Keratinocyte (primary cell): ENCODE measurements at regions not wholly inside any gene's neighbourhood (a gene's known extent, or its start where the extent isn't known, plus 50 kb on each side); places are given as distances from the start of the nearest gene placed in this dataset.
A peak's percentile ranks its signal among the peaks of the same experiment; 100 is the strongest.

Source experiments
- DNase-seq: peaks from one replicate; pipeline ENCODE4 v3.0.0-alpha.2; 2011; ENCODE audit warnings: low read depth, missing footprints, low spot score
- FAIRE-seq: peaks from 2 replicates; lab custom pipeline; 2011; peaks lifted over from hg19 to GRCh38; lab: Jason Lieb, UNC
- H2AFZ ChIP-seq: 2 replicates; pipeline ENCODE4 v1.6.0; 2012; ENCODE audit warnings: low read length, control low read depth, inconsistent platforms; ENCODE audit not compliant: control insufficient read depth
- H3K27ac ChIP-seq: 2 replicates; pipeline ENCODE4 v1.5.1; 2011; ENCODE audit warnings: low read length; ENCODE audit not compliant: control insufficient read depth, insufficient read depth
- H3K27me3 ChIP-seq: 3 replicates; pipeline ENCODE4 v1.6.0; 2011; ENCODE audit warnings: low read length; ENCODE audit not compliant: control insufficient read depth, insufficient read depth; ENCODE audit errors: extremely low read depth
- H3K36me3 ChIP-seq, 2 experiments: 2 replicates in 1 of 2; 3 replicates in 1 of 2; pipeline ENCODE4 v1.5.1; 2011; ENCODE audit warnings: low read length in 2 of 2, mild to moderate bottlenecking in 1 of 2; ENCODE audit not compliant: control insufficient read depth in 2 of 2, insufficient read depth in 2 of 2; ENCODE audit errors: extremely low read depth in 1 of 2
- H3K4me1 ChIP-seq: 3 replicates; pipeline ENCODE4 v1.5.1; 2011; ENCODE audit warnings: low read length; ENCODE audit not compliant: control insufficient read depth, insufficient read depth; ENCODE audit errors: extremely low read depth
- H3K4me2 ChIP-seq: 3 replicates; pipeline ENCODE4 v1.6.0; 2011; ENCODE audit warnings: low read depth, low read length; ENCODE audit not compliant: control insufficient read depth, insufficient read depth; ENCODE audit errors: extremely low read depth
- H3K4me3 ChIP-seq, 3 experiments: fragments of 200-600 bp in 1 of 3; sonication (generic) in 1 of 3; 2 replicates in 2 of 3; 3 replicates in 1 of 3; pipeline ENCODE4 v1.5.1; 2011 to 2016; ENCODE audit warnings: low read length in 3 of 3, mild to moderate bottlenecking in 3 of 3, control low read depth in 2 of 3, inconsistent platforms in 1 of 3, low read depth in 1 of 3, mixed read lengths in 1 of 3, mixed run types in 1 of 3, moderate library complexity in 1 of 3; ENCODE audit not compliant: control insufficient read depth in 2 of 3, insufficient read depth in 2 of 3; ENCODE audit errors: extremely low read depth in 1 of 3
- H3K79me2 ChIP-seq: 2 replicates; pipeline ENCODE4 v1.6.0; 2012; ENCODE audit warnings: low read length; ENCODE audit not compliant: control insufficient read depth, insufficient read depth
- H3K9ac ChIP-seq: 3 replicates; pipeline ENCODE4 v1.6.0; 2011; ENCODE audit warnings: low read length; ENCODE audit not compliant: control insufficient read depth, insufficient read depth; ENCODE audit errors: extremely low read depth
- H3K9me1 ChIP-seq: 3 replicates; pipeline ENCODE4 v1.6.0; 2011; ENCODE audit warnings: low read length; ENCODE audit not compliant: control insufficient read depth, insufficient read depth; ENCODE audit errors: extremely low read depth
- H3K9me3 ChIP-seq: 2 replicates; pipeline ENCODE4 v1.5.1; 2012; ENCODE audit warnings: low read depth, low read length; ENCODE audit not compliant: control insufficient read depth
- H4K20me1 ChIP-seq: 3 replicates; pipeline ENCODE4 v1.6.0; 2011; ENCODE audit warnings: low read length; ENCODE audit not compliant: control insufficient read depth, insufficient read depth; ENCODE audit errors: extremely low read depth
- CTCF ChIP-seq, 3 experiments: IDR thresholded peaks in 1 of 3; conservative IDR thresholded peaks in 1 of 3; optimal IDR thresholded peaks in 1 of 3; 2 replicates in 2 of 3; 3 replicates in 1 of 3; pipeline versions ENCODE3 to v1.5.1; 2011; ENCODE audit warnings: low read length in 3 of 3, mild to moderate bottlenecking in 3 of 3, moderate library complexity in 2 of 3, control low read depth in 1 of 3, inconsistent platforms in 1 of 3; ENCODE audit not compliant: insufficient read depth in 2 of 3; ENCODE audit errors: extremely low read depth in 1 of 3
- EZH2 ChIP-seq: IDR thresholded peaks from one replicate; pipeline ENCODE4 v1.6.1; 2012; ENCODE audit warnings: inconsistent platforms, mild to moderate bottlenecking, low read length, moderate library complexity
- dilution Hi-C: fragments of 300-500 bp; cut with MboI; formaldehyde crosslinking; loops from one replicate; pipeline ENCODE4 v1.7.0; 2020; ENCODE audit warnings: low sequenced_read_pairs; ENCODE audit not compliant: extremely low pct_ligation_motif_present

- Histone ChIP-seq H3K4me1 (no peaks in the 10 kb centered on the region), H3K27ac (no peak overlapping the region), H3K27me3 (no peaks in the 10 kb centered on the region), H3K4me3 (no peak overlapping the region), H4K20me1 (no peaks in the 10 kb centered on the region), H3K9me1 (no peaks in the 10 kb centered on the region), H3K79me2 (no peaks in the 10 kb centered on the region), H3K4me2 (no peak overlapping the region), H3K9me3 (no peaks in the 10 kb centered on the region), H2AFZ (no peak overlapping the region), H3K36me3 (no peaks in the 10 kb centered on the region), H3K9ac (no peak overlapping the region)
- no peak for DNase-seq
- TF ChIP-seq EZH2: no peak
- TF ChIP-seq CTCF (optimal IDR thresholded peaks at IDR 0.05 in 1 of 3, IDR thresholded peaks at IDR 0.05 in 1 of 3, conservative IDR thresholded peaks at IDR 0.05 in 1 of 3; ENCODE audit: extremely low read depth in 1 of 3, insufficient read depth in 2 of 3, low read length in 3 of 3): peak in 1 of 3 experiments; percentile 23
- no peak for FAIRE-seq
- dilution Hi-C loops: no loop called here
These were observed 149.4 kb downstream of the KCNJ12 start for GRCh38 chr17:21525464-21526130.

GRCh38 chr17:21528031-21528695 lies 152.0 kb downstream of the KCNJ12 start:
- no peak overlapping the region for H3K4me3 ChIP-seq
- H3K36me3 ChIP-seq: peaks cover 0 to under 1% of the 10 kb centered on the region in 2 experiments
- DNase-seq: no peak
- H3K27ac ChIP-seq: no peak overlapping the region
- H4K20me1 ChIP-seq: no peaks in the 10 kb centered on the region
- H3K79me2 ChIP-seq: no peaks in the 10 kb centered on the region
- H3K4me2 ChIP-seq: no peak overlapping the region
- H3K4me1 ChIP-seq: no peaks in the 10 kb centered on the region
- H3K27me3 ChIP-seq: no peaks in the 10 kb centered on the region
- H3K9ac ChIP-seq: no peak overlapping the region
- TF ChIP-seq CTCF (optimal IDR thresholded peaks at IDR 0.05 in 1 of 3, IDR thresholded peaks at IDR 0.05 in 1 of 3, conservative IDR thresholded peaks at IDR 0.05 in 1 of 3; ENCODE audit: extremely low read depth in 1 of 3, insufficient read depth in 2 of 3, low read length in 3 of 3) (no peak), EZH2 (no peak)
- dilution Hi-C loops: no loop called here
- H3K9me1 ChIP-seq: no peaks in the 10 kb centered on the region
- no peak for FAIRE-seq
- no peaks in the 10 kb centered on the region for H3K9me3 ChIP-seq
- no peak overlapping the region for H2AFZ ChIP-seq
